Mucosa of descending colon (tissue), 3 donors: ENCODE measurements at regions not wholly inside any gene's neighbourhood (a gene's known extent, or its start where the extent isn't known, plus 50 kb on each side); places are given as distances from the start of the nearest gene placed in this dataset.

Source experiments
- ATAC-seq: fragments of 200-7000 bp; cut with Tn5 transposase; one replicate; pipeline ENCODE4 v1.9.1; 2020; ENCODE audit warnings: mild to moderate bottlenecking, moderate library complexity
- DNase-seq, 3 donors: peaks; one replicate each; pipeline ENCODE4 v3.0.0-alpha.2; 2020
- H3K36me3 ChIP-seq: fragments of 200-600 bp; one replicate; pipeline ENCODE4 v1.8.0; 2021; ENCODE audit warnings: low read depth, mild to moderate bottlenecking
- H3K4me1 ChIP-seq: fragments of 200-600 bp; one replicate; pipeline ENCODE4 v1.8.0; 2021; ENCODE audit warnings: low read depth, mild to moderate bottlenecking
- H3K4me3 ChIP-seq: fragments of 200-600 bp; one replicate; pipeline ENCODE4 v1.8.0; 2021; ENCODE audit warnings: mild to moderate bottlenecking
- H3K9me3 ChIP-seq: fragments of 200-600 bp; one replicate; pipeline ENCODE4 v1.8.0; 2021; ENCODE audit warnings: mild to moderate bottlenecking
- intact Hi-C, 2 donors: fragments of 100-400 bp; cut with DNase I in 1 of 2; cut with micrococcal nuclease in 1 of 2; formaldehyde crosslinking; loops; one replicate each; pipeline versions ENCODE4 v1.11.0 to v1.11.1; 2022; cut with DNase I, micrococcal nuclease
- TF ChIP-seq, protein P1 (sequence below): fragments of 200-600 bp; IDR thresholded peaks from one replicate; pipeline ENCODE4 v1.8.0; 2022; ENCODE audit warnings: antibody characterized with exemption, mild to moderate bottlenecking
- donor health status: DM: no; HTN: no; CAD: no; lungs with moderate emphysema.
- donor health status: DM: no; HTN: no; CAD: no.
- donor health status: DM: no; HTN: yes; CAD: no.

DNA sequence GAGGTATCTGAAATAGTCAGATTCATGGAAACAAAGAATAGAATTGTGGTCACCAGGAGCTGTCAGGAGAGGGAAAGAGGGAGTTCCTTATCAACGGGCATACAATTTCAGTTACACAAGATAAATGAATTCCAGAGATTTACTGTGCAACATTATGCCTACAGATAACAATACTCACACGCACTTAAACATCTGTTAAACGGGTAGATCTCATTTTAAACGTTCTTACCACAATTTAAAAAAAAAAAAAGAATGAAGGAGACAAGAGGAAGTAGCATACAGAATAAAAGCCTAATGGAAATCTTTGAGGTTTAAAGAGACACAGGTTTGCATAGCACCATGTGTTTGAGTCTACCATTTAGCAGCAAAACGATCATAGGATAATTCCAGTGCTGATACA is 298.0 kb downstream of the DKK2 start:
- no peak overlapping the region for H3K4me3 ChIP-seq
- DNase-seq (no peak), ATAC-seq (no peak)
- no peaks in the 10 kb centered on the region for H3K4me1 ChIP-seq
- H3K9me3 ChIP-seq = no peaks in the 10 kb centered on the region
- intact Hi-C loops = no loop called here
- TF ChIP-seq, protein P1, sequence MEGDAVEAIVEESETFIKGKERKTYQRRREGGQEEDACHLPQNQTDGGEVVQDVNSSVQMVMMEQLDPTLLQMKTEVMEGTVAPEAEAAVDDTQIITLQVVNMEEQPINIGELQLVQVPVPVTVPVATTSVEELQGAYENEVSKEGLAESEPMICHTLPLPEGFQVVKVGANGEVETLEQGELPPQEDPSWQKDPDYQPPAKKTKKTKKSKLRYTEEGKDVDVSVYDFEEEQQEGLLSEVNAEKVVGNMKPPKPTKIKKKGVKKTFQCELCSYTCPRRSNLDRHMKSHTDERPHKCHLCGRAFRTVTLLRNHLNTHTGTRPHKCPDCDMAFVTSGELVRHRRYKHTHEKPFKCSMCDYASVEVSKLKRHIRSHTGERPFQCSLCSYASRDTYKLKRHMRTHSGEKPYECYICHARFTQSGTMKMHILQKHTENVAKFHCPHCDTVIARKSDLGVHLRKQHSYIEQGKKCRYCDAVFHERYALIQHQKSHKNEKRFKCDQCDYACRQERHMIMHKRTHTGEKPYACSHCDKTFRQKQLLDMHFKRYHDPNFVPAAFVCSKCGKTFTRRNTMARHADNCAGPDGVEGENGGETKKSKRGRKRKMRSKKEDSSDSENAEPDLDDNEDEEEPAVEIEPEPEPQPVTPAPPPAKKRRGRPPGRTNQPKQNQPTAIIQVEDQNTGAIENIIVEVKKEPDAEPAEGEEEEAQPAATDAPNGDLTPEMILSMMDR = no peak
- no peaks in the 10 kb centered on the region for H3K36me3 ChIP-seq

DNA sequence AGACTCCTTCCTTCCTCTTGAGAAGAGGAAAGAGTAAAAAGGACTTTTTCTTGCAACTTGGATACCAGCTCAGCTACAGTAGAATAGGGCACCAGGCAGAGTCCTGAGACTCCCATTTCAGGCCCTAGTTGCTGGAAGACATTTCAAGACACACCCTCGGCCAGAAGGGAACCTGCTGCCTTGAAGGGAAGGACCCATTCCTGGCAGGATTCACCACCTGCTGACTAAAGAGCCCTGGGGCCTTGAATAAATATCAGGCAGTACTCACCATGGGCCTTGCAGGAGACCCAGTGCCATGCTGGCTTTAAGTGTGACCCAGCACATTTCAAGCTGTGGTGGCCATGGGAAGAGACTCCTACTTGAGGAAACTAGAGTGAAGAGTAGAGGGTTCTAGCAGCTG is 317.6 kb downstream of the DKK2 start:
- DNase-seq = no peak
- Histone ChIP-seq H3K4me3 (no peak overlapping the region), H3K36me3 (no peaks in the 10 kb centered on the region), H3K4me1 (no peaks in the 10 kb centered on the region), H3K9me3 (no peaks in the 10 kb centered on the region)
- no peak for ATAC-seq
- intact Hi-C loops = no loop called here
- TF ChIP-seq, protein P1 = no peak

DNA sequence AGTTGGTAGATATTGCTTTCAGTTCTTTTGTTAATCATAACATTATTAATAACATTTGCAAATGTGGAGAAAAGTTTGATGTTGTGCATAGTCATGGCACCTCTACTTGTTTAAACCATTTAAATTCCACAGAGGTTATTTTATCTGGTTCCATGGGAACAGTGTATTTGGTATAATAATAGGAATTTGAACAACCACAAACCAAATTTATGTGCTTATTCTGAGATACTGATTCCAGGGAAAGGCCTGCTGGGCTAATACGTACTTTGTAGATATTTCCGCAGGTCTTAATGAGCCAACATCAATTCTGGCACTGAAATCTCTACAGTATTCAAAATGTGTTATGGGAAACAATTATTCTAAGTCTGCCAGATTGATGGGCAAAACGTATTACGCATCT is 319.0 kb downstream of the DKK2 start:
- no peaks in the 10 kb centered on the region for H3K4me1 ChIP-seq
- H3K4me3 ChIP-seq = no peak overlapping the region
- ATAC-seq = no peak
- TF ChIP-seq, protein P1 = no peak
- no peaks in the 10 kb centered on the region for H3K36me3 ChIP-seq
- no peaks in the 10 kb centered on the region for H3K9me3 ChIP-seq
- intact Hi-C loops = no loop called here
- DNase-seq = no peak

DNA sequence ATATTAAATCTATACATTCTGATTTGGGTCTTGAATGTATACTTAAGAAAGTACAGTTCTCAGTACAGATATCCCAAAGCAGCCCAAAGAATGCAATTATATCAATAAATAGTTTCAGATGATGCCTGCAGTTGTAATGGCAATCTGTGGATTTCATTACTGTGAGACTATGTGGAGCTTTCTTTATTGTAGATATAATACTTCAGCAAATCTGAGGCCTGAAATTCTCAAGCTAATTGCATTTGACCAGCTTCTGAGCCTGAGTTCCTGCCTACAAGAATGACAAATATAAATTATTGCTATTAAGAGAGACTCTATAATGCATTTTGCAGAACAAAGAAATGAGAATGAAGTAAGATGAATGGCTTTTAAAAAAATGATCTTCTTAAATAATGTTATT is 320.3 kb downstream of the DKK2 start:
- intact Hi-C loops = no loop called here
- H3K9me3 ChIP-seq = no peaks in the 10 kb centered on the region
- ATAC-seq (no peak), DNase-seq (no peak)
- TF ChIP-seq, protein P1 = no peak
- no peak overlapping the region for H3K4me3 ChIP-seq
- no peaks in the 10 kb centered on the region for H3K4me1 ChIP-seq
- no peaks in the 10 kb centered on the region for H3K36me3 ChIP-seq

DNA sequence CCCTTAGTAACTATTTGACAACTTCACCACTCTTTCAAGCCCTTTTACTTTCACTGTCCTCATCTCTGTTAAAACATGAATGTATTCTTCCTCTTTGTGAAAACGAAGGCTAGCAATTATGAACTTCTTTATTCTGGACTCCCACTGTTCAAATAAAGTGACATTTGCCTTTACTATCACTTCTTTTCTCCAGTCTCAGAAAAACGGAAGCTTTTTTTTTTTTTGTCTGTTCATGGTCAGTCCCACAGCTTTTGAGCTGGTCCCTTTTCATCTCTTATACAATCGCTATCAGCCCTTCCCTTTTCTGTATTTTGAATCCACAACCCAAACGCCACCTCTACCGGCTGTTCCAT is 327.7 kb downstream of the DKK2 start:
- no peak overlapping the region for H3K4me3 ChIP-seq
- ATAC-seq (no peak), DNase-seq (no peak)
- TF ChIP-seq, protein P1 = no peak
- no peaks in the 10 kb centered on the region for H3K4me1 ChIP-seq
- intact Hi-C loops = no loop called here
- H3K36me3 ChIP-seq = no peaks in the 10 kb centered on the region
- no peaks in the 10 kb centered on the region for H3K9me3 ChIP-seq

DNA sequence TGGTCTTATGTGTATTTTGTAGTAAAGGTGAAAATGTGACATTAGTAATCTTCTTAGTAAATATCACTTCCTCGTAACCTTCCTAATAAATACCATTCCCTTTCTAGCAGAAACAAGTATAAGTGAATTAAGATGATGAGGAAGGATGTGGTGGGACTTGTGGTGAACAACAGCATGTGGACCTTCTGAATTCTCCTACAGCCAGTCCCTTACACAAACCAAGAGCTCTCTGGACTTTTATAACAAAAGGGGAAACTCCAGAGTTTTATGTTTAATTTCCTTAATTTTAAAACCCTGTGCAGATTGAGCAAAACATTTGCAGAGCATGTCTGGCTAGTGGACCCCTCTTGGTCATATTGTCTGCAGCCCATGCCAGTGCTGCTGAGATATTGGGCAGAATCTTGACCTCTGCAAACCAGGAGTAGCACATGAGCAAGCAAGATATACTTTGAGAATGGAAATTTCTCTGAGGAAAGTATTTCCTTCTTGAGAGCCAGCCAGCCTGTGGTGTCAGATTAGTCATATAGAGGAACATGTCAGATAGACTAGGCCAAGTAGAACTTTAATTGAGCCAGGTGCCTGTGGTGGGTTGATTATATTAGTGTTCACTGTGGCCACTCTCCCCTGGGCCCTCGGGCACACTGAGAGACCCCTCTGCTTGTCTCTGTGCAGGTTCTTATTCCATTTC is 328.2 kb downstream of the DKK2 start:
- Histone ChIP-seq H3K9me3 (no peaks in the 10 kb centered on the region), H3K4me1 (no peaks in the 10 kb centered on the region), H3K4me3 (no peak overlapping the region), H3K36me3 (no peaks in the 10 kb centered on the region)
- ATAC-seq (no peak), DNase-seq (no peak)
- TF ChIP-seq, protein P1 = no peak
- intact Hi-C loops = no loop called here
